Prostate gland (tissue), 2 donors: ENCODE measurements at regions not wholly inside any gene's neighbourhood (a gene's known extent, or its start where the extent isn't known, plus 50 kb on each side); places are given as distances from the start of the nearest gene placed in this dataset.

Experiments used
- DNase-seq: peaks from one replicate; pipeline ENCODE4 v3.0.0-alpha.2; 2019; ENCODE audit warnings: low spot score
- H3K27ac ChIP-seq, 2 donors: fragments of 200-600 bp; sonication (generic); 2 replicates each; pipeline ENCODE4 v1.5.1; 2017 to 2019
- H3K27me3 ChIP-seq: fragments of 200-600 bp; sonication (generic); replicated peaks from 2 replicates; pipeline ENCODE4 v1.5.1; 2019; ENCODE audit not compliant: insufficient read depth
- H3K36me3 ChIP-seq, 2 donors: fragments of 200-600 bp; sonication (generic); 1 replicate in 1 of 2; 2 replicates in 1 of 2; pipeline versions ENCODE4 v1.5.1 to v1.8.1; 2017 to 2019
- H3K4me1 ChIP-seq: fragments of 200-600 bp; sonication (generic); replicated peaks from 2 replicates; pipeline ENCODE4 v1.5.1; 2019
- H3K4me3 ChIP-seq, 2 donors: fragments of 200-600 bp; sonication (generic); 2 replicates each; pipeline ENCODE4 v1.5.1; 2017 to 2019
- H3K9me3 ChIP-seq: fragments of 200-600 bp; sonication (generic); 2 replicates; pipeline ENCODE4 v1.5.1; 2017
- CTCF ChIP-seq, 4 experiments: fragments of 200-600 bp in 2 of 4; fragments of 450-650 bp in 2 of 4; sonication (generic) in 2 of 4; IDR thresholded peaks; 1 replicate in 3 of 4; 2 replicates in 1 of 4; pipeline ENCODE4 v1.5.1; 2016 to 2019; ENCODE audit warnings: antibody characterized with exemption in 4 of 4, mild to moderate bottlenecking in 2 of 4, moderate library complexity in 2 of 4
- POLR2A ChIP-seq: fragments of 450-650 bp; IDR thresholded peaks from one replicate; pipeline ENCODE4 v1.6.1; 2016; ENCODE audit warnings: antibody characterized with exemption, mild to moderate bottlenecking
- POLR2AphosphoS5 ChIP-seq: sonication (generic); formaldehyde crosslinking; IDR thresholded peaks from one replicate; pipeline ENCODE4 v1.6.1; 2017; ENCODE audit warnings: antibody characterized with exemption
- WGBS: methylation state at CpG from one replicate; pipeline ENCODE4 v1.1.5; 2018; 5-methylcytosine and 5-hydroxymethylcytosine counted together
- intact Hi-C: fragments of 100-400 bp; cut with DNase I; formaldehyde crosslinking; loops from one replicate; pipeline ENCODE4 v1.14.2; 2022

- Histone ChIP-seq H3K27me3 (no peaks in the 10 kb centered on the region), H3K36me3 (no peaks in the 10 kb centered on the region), H3K9me3 (no peaks in the 10 kb centered on the region), H3K27ac (peak overlapping the region; percentile 76 to 78), H3K4me3 (no peak overlapping the region), H3K4me1 (no peaks in the 10 kb centered on the region)
- peak; percentile 50 for TF ChIP-seq POLR2AphosphoS5
- no peak for TF ChIP-seq POLR2A
- intact Hi-C loops: no loop called here
- no peak for DNase-seq
- WGBS: 80% methylated on average over 2 of the region's 2 CpGs
These were observed 209.1 kb downstream of the IRS2 start for GRCh38 chr13:109577191-109577700.

- Histone ChIP-seq H3K9me3 (no peaks in the 10 kb centered on the region), H3K27ac (peak overlapping the region; percentile 76 to 78), H3K4me1 (no peaks in the 10 kb centered on the region), H3K4me3 (no peak overlapping the region), H3K36me3 (no peaks in the 10 kb centered on the region), H3K27me3 (no peaks in the 10 kb centered on the region)
- intact Hi-C loops: no loop called here
- WGBS: 35% methylated on average over 6 of the region's 6 CpGs
- peak; percentile 92 for TF ChIP-seq POLR2AphosphoS5
- no peak for TF ChIP-seq POLR2A
- TF ChIP-seq CTCF (IDR thresholded peaks at IDR 0.05): no peak
- DNase-seq: peak; percentile 53
These were observed 210.0 kb downstream of the IRS2 start for GRCh38 chr13:109576331-109576813.

GRCh38 chr13:109575821-109576220, 210.6 kb downstream of the IRS2 start:
- no peaks in the 10 kb centered on the region for H3K4me1 ChIP-seq
- H3K36me3 ChIP-seq: no peaks in the 10 kb centered on the region
- DNase-seq: no peak
- TF ChIP-seq CTCF (IDR thresholded peaks at IDR 0.05) (no peak), POLR2AphosphoS5 (no peak)
- no peaks in the 10 kb centered on the region for H3K27me3 ChIP-seq
- H3K9me3 ChIP-seq: no peaks in the 10 kb centered on the region
- no peak overlapping the region for H3K4me3 ChIP-seq
- intact Hi-C loops: no loop called here
- 94% methylated on average over 3 of the region's 3 CpGs for WGBS
- peak overlapping the region; percentile 76 to 78 for H3K27ac ChIP-seq

GRCh38 chr13:109572389-109572788, 214.0 kb downstream of the IRS2 start:
- Histone ChIP-seq H3K9me3 (no peaks in the 10 kb centered on the region), H3K4me1 (peaks cover 5% of the 10 kb centered on the region), H3K4me3 (no peak overlapping the region), H3K27ac (no peak overlapping the region), H3K27me3 (no peaks in the 10 kb centered on the region), H3K36me3 (no peaks in the 10 kb centered on the region)
- DNase-seq: no peak
- TF ChIP-seq POLR2AphosphoS5 (no peak), CTCF (IDR thresholded peaks at IDR 0.05) (no peak), POLR2A (no peak)
- intact Hi-C loops: no loop called here
- WGBS: 96% methylated on average over 6 of the region's 6 CpGs

GRCh38 chr13:109569958-109570711, 216.2 kb downstream of the IRS2 start:
- Histone ChIP-seq H3K27ac (peak overlapping the region; percentile 38 to 74), H3K36me3 (no peaks in the 10 kb centered on the region), H3K4me3 (no peak overlapping the region), H3K27me3 (no peaks in the 10 kb centered on the region), H3K9me3 (no peaks in the 10 kb centered on the region), H3K4me1 (peaks cover 5% of the 10 kb centered on the region)
- intact Hi-C loops: no loop called here
- peak; percentile 60 for DNase-seq
- no peak for TF ChIP-seq POLR2A
- peak; percentile 85 for TF ChIP-seq POLR2AphosphoS5
- TF ChIP-seq CTCF (IDR thresholded peaks at IDR 0.05): no peak
- WGBS: 79% methylated on average over 11 of the region's 11 CpGs
